ENCODE measurements at regions not wholly inside any gene's neighbourhood (a gene's known extent, or its start where the extent isn't known, plus 50 kb on each side); places are given as distances from the start of the nearest gene placed in this dataset.

DNA sequence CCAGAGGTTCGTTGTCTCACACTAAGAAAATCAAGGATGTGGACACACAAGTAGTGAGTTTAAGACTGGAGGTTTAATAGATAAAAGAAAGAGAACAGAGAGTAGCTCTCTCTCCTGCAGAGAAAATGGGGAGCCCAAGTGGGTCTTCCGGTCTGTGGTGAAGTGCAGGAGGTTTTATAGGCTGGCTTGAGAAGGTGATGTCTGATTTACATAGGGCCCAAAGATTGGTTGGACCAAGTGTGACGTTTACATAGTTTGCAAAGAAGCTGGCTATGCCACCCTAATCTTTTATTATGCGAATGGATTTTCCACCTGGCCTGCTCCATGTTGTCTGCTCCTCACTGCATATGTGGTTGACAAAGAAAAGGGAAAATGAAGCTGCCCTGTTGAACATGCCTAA lies 430.4 kb upstream of the TRIB2 start:
- no peaks in the 10 kb centered on the region for H3K27me3 ChIP-seq (ENCODE audit: control insufficient read depth, low read length)
- no peak overlapping the region for H3K4me2 ChIP-seq (ENCODE audit: low read length)
- H3K9me3 ChIP-seq (ENCODE audit: control insufficient read depth, insufficient read depth, low read length) = no peaks in the 10 kb centered on the region
- peaks cover 30% of the 10 kb centered on the region for H3K4me1 ChIP-seq (ENCODE audit: control insufficient read depth, low read length)
- H3K4me3 ChIP-seq (ENCODE audit: low read length) = no peak overlapping the region
- H3K27ac ChIP-seq (ENCODE audit: low read depth, low read length) = no peak overlapping the region
- H3K79me2 ChIP-seq (ENCODE audit: control insufficient read depth, low read length) = no peaks in the 10 kb centered on the region
- peaks cover 3% of the 10 kb centered on the region; the same call in 1 of the 2 replicates for H3F3A ChIP-seq (ENCODE audit: control insufficient read depth, insufficient read depth)
- no peaks in the 10 kb centered on the region for H3K36me3 ChIP-seq (ENCODE audit: control insufficient read depth, low read length)
- TF ChIP-seq, protein P1, sequence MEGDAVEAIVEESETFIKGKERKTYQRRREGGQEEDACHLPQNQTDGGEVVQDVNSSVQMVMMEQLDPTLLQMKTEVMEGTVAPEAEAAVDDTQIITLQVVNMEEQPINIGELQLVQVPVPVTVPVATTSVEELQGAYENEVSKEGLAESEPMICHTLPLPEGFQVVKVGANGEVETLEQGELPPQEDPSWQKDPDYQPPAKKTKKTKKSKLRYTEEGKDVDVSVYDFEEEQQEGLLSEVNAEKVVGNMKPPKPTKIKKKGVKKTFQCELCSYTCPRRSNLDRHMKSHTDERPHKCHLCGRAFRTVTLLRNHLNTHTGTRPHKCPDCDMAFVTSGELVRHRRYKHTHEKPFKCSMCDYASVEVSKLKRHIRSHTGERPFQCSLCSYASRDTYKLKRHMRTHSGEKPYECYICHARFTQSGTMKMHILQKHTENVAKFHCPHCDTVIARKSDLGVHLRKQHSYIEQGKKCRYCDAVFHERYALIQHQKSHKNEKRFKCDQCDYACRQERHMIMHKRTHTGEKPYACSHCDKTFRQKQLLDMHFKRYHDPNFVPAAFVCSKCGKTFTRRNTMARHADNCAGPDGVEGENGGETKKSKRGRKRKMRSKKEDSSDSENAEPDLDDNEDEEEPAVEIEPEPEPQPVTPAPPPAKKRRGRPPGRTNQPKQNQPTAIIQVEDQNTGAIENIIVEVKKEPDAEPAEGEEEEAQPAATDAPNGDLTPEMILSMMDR (IDR thresholded peaks at IDR 0.05; ENCODE audit: low read depth, low read length, poor library complexity, severe bottlenecking) = no peak
- TF ChIP-seq EZH2phosphoT487 (IDR thresholded peaks at IDR 0.05; ENCODE audit: borderline replicate concordance, low read length) = no peak
- H3K9me2 ChIP-seq (replicated peaks; ENCODE audit: control insufficient read depth, low read length) = no peaks in the 10 kb centered on the region
- no peaks in the 10 kb centered on the region for H4K20me1 ChIP-seq (ENCODE audit: control insufficient read depth, insufficient read depth, low read depth, low read length)

DNA sequence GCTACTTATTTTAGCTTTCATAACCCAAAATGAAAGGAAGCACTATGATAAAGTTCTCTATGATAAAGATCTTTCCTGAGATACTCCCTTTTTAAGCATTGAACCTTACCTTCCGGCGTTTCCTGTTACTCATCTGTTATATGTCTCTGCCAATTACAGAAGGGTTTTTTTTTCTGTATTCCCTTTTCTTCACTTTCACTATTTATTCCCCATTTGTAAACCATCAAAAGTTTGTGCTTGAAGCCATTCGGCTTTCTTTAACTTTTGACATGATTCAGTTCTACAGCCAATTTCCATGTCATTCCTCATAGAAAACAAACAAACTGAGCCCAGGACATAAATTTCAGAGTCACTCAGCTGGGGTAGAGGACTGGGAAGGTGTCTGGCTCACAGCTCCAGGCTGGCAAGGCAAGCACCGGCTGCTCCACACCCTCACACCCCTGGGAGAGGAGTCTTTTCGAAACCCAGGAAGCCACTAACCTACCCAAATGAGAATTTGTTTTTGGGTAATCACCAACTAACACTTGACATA lies 429.4 kb upstream of the TRIB2 start:
- no peak for TF ChIP-seq EZH2phosphoT487 (IDR thresholded peaks at IDR 0.05; ENCODE audit: borderline replicate concordance, low read length)
- TF ChIP-seq, protein P1 (IDR thresholded peaks at IDR 0.05; ENCODE audit: low read depth, low read length, poor library complexity, severe bottlenecking) = no peak
- H3K27ac ChIP-seq (ENCODE audit: low read depth, low read length) = no peak overlapping the region

DNA sequence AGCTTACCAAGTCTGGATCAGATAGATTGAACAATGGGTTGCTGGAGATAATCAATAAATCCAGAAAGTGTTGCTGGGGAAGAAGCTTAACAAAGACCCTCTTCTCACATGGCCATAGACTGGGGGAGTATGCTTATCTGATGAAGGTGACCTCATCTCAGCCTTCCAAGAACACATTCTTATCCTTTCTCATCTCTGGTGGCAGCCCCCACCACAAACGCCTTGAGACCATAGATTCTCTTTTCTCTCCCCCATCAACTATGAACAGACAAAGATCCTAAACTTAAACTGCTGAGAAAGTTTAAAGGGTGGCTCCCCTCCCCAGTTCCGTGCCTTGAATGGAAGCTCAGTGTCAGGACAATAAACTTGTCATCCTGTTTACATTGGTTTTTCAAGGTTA lies 428.7 kb upstream of the TRIB2 start:
- no peaks in the 10 kb centered on the region for H3K79me2 ChIP-seq (ENCODE audit: control insufficient read depth, low read length)
- H3K27ac ChIP-seq (ENCODE audit: low read depth, low read length) = no peak overlapping the region

More for the DNA sequence above, 429.4 kb upstream of the TRIB2 start:
- Histone ChIP-seq H3K36me3 (ENCODE audit: control insufficient read depth, low read length) (no peaks in the 10 kb centered on the region), H3F3A (ENCODE audit: control insufficient read depth, insufficient read depth) (peaks cover 3% of the 10 kb centered on the region; the same call in 1 of the 2 replicates), H4K20me1 (ENCODE audit: control insufficient read depth, insufficient read depth, low read depth, low read length) (no peaks in the 10 kb centered on the region), H3K27me3 (ENCODE audit: control insufficient read depth, low read length) (no peaks in the 10 kb centered on the region), H3K79me2 (ENCODE audit: control insufficient read depth, low read length) (no peaks in the 10 kb centered on the region), H3K4me2 (ENCODE audit: low read length) (no peak overlapping the region), H3K4me1 (ENCODE audit: control insufficient read depth, low read length) (peaks cover 26% of the 10 kb centered on the region), H3K4me3 (ENCODE audit: low read length) (no peak overlapping the region), H3K9me2 (replicated peaks; ENCODE audit: control insufficient read depth, low read length) (no peaks in the 10 kb centered on the region), H3K9me3 (ENCODE audit: control insufficient read depth, insufficient read depth, low read length) (no peaks in the 10 kb centered on the region)

More for the DNA sequence above, 428.7 kb upstream of the TRIB2 start:
- no peak overlapping the region for H3K4me3 ChIP-seq (ENCODE audit: low read length)
- no peaks in the 10 kb centered on the region for H3K9me2 ChIP-seq (replicated peaks; ENCODE audit: control insufficient read depth, low read length)
- H4K20me1 ChIP-seq (ENCODE audit: control insufficient read depth, insufficient read depth, low read depth, low read length) = no peaks in the 10 kb centered on the region
- peaks cover 19% of the 10 kb centered on the region for H3K4me1 ChIP-seq (ENCODE audit: control insufficient read depth, low read length)
- H3F3A ChIP-seq (ENCODE audit: control insufficient read depth, insufficient read depth) = peaks cover 3% of the 10 kb centered on the region; the same call in 1 of the 2 replicates
- H3K36me3 ChIP-seq (ENCODE audit: control insufficient read depth, low read length) = no peaks in the 10 kb centered on the region
- no peaks in the 10 kb centered on the region for H3K9me3 ChIP-seq (ENCODE audit: control insufficient read depth, insufficient read depth, low read length)
- no peak for TF ChIP-seq EZH2phosphoT487 (IDR thresholded peaks at IDR 0.05; ENCODE audit: borderline replicate concordance, low read length)
- TF ChIP-seq, protein P1 (IDR thresholded peaks at IDR 0.05; ENCODE audit: low read depth, low read length, poor library complexity, severe bottlenecking) = no peak
- H3K4me2 ChIP-seq (ENCODE audit: low read length) = no peak overlapping the region
- no peaks in the 10 kb centered on the region for H3K27me3 ChIP-seq (ENCODE audit: control insufficient read depth, low read length)
